A172 (cell line): ENCODE measurements at regions not wholly inside any gene's neighbourhood (a gene's known extent, or its start where the extent isn't known, plus 50 kb on each side); places are given as distances from the start of the nearest gene placed in this dataset.
"Not testable (repeated sequence)": the region's sequence is repeated elsewhere in the genome, so short reads cannot be mapped to it uniquely, and the experiment has no call there.

ENCODE experiments used
- DNase-seq: peaks from one replicate; pipeline ENCODE4 v3.0.0-alpha.2; 2015; ENCODE audit warnings: low spot score

GRCh38 chr12:115320967-115321366 lies 637.0 kb upstream of the TBX3 start:
- no peak for DNase-seq

- DNase-seq = no peak
These were observed 636.5 kb upstream of the TBX3 start for GRCh38 chr12:115320451-115320850.

- DNase-seq = no peak
These were observed 635.6 kb upstream of the TBX3 start for GRCh38 chr12:115319446-115320040.

GRCh38 chr12:115313929-115314328 lies 630.0 kb upstream of the TBX3 start:
- peak; percentile 66 for DNase-seq

GRCh38 chr12:115312901-115313300 lies 628.9 kb upstream of the TBX3 start:
- no peak for DNase-seq

- DNase-seq = no peak
These were observed 627.9 kb upstream of the TBX3 start for GRCh38 chr12:115311875-115312274.

GRCh38 chr12:115308918-115309317 lies 624.9 kb upstream of the TBX3 start:
- no peak for DNase-seq

GRCh38 chr12:115306380-115306779 lies 622.4 kb upstream of the TBX3 start:
- DNase-seq = no peak

- DNase-seq = no peak
These were observed 621.9 kb upstream of the TBX3 start for GRCh38 chr12:115305867-115306266.

GRCh38 chr12:115305275-115305674 lies 621.3 kb upstream of the TBX3 start:
- DNase-seq = no peak

GRCh38 chr12:115303723-115304309 lies 619.8 kb upstream of the TBX3 start:
- no peak for DNase-seq

GRCh38 chr12:115297445-115297844 lies 613.5 kb upstream of the TBX3 start:
- DNase-seq = no peak

- DNase-seq = no peak
These were observed 612.7 kb upstream of the TBX3 start for GRCh38 chr12:115296613-115297198.

GRCh38 chr12:115295886-115296285 lies 611.9 kb upstream of the TBX3 start:
- DNase-seq = no peak

- DNase-seq = no peak
These were observed 610.6 kb upstream of the TBX3 start for GRCh38 chr12:115294453-115295133.

- DNase-seq = not testable (repeated sequence)
These were observed 601.5 kb upstream of the TBX3 start for GRCh38 chr12:115285429-115285828.

- DNase-seq = no peak
These were observed 589.5 kb upstream of the TBX3 start for GRCh38 chr12:115273456-115273855.

- DNase-seq = no peak
These were observed 584.5 kb upstream of the TBX3 start for GRCh38 chr12:115268451-115268850.

- DNase-seq = no peak
These were observed 583.9 kb upstream of the TBX3 start for GRCh38 chr12:115267891-115268290.

- DNase-seq = no peak
These were observed 583.5 kb upstream of the TBX3 start for GRCh38 chr12:115267464-115267863.

GRCh38 chr12:115264605-115265004 lies 580.6 kb upstream of the TBX3 start:
- DNase-seq = no peak

GRCh38 chr12:115261691-115262398 lies 577.9 kb upstream of the TBX3 start:
- peak; percentile 31 for DNase-seq
